Kasumi-1 (cell line): ENCODE measurements at regions not wholly inside any gene's neighbourhood (a gene's known extent, or its start where the extent isn't known, plus 50 kb on each side); places are given as distances from the start of the nearest gene placed in this dataset.
"Not testable (repeated sequence)": the region's sequence is repeated elsewhere in the genome, so short reads cannot be mapped to it uniquely, and the experiment has no call there.

ENCODE experiments used
- DNase-seq, 2 experiments: peaks; one replicate each; lab custom pipeline; 2025; lab: John Stamatoyannopoulos, UW

DNA sequence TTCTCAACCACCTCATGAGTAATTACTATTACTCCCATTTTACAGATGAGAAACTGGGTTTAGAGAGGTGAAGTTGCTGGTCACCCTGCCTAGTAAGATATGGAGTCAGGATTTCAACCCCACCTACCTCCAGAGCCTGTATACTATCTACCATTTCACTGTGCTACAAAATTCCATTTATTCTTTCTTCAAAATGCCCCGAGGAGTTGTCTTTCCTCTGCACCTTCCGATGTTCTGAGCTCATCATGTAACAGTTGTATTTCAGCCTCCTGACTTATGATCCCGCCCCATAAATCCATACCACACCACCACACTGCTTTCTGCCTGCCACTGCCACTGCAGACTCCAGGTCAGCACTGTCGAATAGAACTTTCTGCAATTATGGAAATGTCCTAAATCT is 71.3 kb upstream of the SLC25A36 start:
- DNase-seq: no peak

DNA sequence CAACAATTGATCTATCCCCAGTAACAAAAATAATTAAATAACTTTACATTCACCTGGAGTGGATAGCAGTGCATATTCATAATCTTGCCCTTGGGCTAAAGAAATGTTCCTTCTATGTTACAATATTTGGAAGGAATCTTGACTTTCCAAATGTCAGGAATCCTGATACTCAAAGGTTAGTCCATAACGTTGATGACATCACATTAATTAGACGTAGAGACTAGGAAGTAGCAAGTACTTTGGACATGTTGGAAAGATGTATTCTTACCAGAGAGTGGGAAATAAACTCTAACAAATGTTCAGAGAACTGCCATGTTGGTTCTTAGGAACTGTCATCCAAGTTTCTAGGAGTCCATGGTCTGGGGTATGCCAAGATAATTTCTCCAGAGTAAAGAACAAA is 70.6 kb upstream of the SLC25A36 start:
- no peak for DNase-seq

DNA sequence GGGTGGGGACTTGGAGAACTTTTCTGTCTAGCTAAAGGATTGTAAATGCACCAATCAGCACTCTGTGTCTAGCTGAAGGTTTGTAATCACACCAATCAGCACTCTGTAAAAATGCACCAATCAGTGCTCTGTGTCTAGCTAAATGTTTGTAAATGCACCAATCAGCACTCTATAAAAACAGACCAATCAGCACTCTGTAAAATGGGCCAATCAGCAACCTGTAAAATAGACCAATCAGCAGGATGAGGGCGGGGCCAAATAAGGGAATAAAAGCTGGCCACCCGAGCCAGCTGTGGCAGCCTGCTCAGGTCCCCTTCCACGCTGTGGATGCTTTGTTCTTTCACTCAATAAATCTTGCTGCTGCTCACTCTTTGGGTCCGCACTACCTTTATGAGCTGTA is 69.5 kb upstream of the SLC25A36 start:
- not testable (repeated sequence) for DNase-seq

DNA sequence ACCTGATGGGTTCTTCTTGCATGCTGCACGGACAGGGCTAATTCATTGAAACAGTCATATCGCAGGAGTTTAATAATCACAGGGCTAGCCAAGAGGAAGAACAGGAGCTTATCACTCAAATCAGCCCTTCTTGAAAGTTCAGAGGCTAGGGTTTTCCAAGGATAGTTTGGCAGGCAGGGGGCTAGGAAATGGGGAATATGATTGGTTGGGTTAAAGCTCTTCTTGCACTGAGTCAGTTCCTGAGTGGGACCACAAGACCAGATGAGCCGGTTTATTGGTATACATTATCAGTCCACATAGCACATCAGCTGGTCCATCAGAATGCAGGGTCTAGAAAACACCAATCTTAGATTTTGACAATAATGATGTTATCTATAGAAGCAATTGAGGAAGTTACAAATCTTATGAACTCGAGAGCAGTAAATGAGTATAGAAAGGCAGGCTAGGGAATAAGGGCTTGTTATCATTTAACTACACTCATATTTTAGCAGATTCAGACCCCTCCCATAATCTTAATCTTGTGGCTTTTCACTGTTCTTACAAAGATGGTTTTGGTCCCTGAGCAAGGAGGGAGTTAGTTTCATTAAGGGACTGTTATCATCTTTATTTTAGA is 58.1 kb upstream of the SLC25A36 start:
- DNase-seq: peak in 1 of 2 experiments; percentile 2

DNA sequence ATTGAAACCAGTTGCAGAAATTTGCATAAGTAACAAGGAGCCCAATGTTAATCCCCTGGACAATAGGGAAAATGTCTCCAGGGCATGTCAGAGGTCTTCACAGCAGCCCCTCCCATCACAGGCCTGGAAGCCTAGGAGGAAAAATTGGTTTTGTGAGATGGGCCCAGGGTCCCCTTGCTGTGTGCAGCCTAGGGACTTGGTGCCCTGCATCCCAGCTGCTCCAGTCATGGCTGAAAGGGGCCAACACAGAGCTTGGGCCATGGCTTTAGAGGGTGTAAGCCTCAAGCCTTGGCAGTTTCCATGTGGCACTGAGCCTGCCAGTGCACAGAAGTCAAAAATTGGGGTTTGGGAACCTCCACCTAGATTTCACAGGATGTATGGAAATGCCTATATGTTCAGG is 55.9 kb upstream of the SLC25A36 start:
- DNase-seq: not testable (repeated sequence)
